AG20443 (cell line): ENCODE measurements at regions not wholly inside any gene's neighbourhood (a gene's known extent, or its start where the extent isn't known, plus 50 kb on each side); places are given as distances from the start of the nearest gene placed in this dataset.

Experiments used
- DNase-seq: peaks from one replicate; pipeline ENCODE4 v3.0.0; 2012; ENCODE audit warnings: low spot score, mixed read lengths

DNA sequence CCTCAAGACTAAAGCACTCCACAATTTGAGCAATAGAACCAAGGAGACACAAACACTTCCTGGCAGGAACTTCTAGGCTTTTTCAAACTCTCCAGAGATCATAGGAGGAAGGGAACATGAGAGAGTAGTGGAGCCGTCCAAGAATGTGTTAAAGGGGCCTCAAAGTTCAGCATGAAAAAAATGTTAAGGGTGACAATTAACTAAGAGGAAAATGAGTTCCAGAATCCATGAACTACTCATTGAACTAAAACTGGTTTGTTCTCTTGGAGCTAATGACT, 122.0 kb downstream of the WIF1 start:
- no peak for DNase-seq
